PC-9 (cell line): ENCODE measurements at regions not wholly inside any gene's neighbourhood (a gene's known extent, or its start where the extent isn't known, plus 50 kb on each side); places are given as distances from the start of the nearest gene placed in this dataset.
A peak's percentile ranks its signal among the peaks of the same experiment; 100 is the strongest.

Experiments
- BruUV-seq: library from RNA; stranded (reverse); fragments of 400-500 nt; replicated peaks from 2 replicates; lab custom pipeline; 2021; lab: Mats Ljungman, UMichigan
- CTCF ChIA-PET: fragments of 300-600 bp; sonication (Branson Sonifier 250); formaldehyde crosslinking; loops from one replicate; lab custom pipeline; 2022; ENCODE audit warnings: antibody characterized with exemption; lab: Charles Lee
- POLR2A ChIA-PET: fragments of 300-600 bp; sonication (Branson Sonifier 250); formaldehyde crosslinking; loops from one replicate; lab custom pipeline; 2022; ENCODE audit warnings: antibody characterized with exemption; ENCODE audit not compliant: unreplicated experiment; lab: Charles Lee
- DNase-seq, 2 experiments: peaks; one replicate each; pipeline versions ENCODE4 v3.0.0 to v3.0.0-alpha.2; 2015 to 2022; ENCODE audit warnings: mixed read lengths in 1 of 2
- H2AFZ ChIP-seq: fragments of 200-600 bp; sonication (generic); 2 replicates; pipeline ENCODE4 v1.8.1; 2017; ENCODE audit warnings: antibody characterized with exemption
- H3F3A ChIP-seq: fragments of 200-600 bp; sonication (generic); 2 replicates; pipeline ENCODE4 v1.8.1; 2017; ENCODE audit warnings: antibody characterized with exemption, mild to moderate bottlenecking, low read depth; ENCODE audit not compliant: insufficient read depth
- H3K27ac ChIP-seq: fragments of 200-600 bp; sonication (generic); 2 replicates; pipeline ENCODE4 v1.6.1; 2016; ENCODE audit warnings: mixed run types
- H3K27me3 ChIP-seq: fragments of 200-600 bp; sonication (generic); 2 replicates; pipeline ENCODE4 v1.6.1; 2016; ENCODE audit warnings: low read depth, mixed run types; ENCODE audit not compliant: insufficient read depth
- H3K36me3 ChIP-seq: fragments of 200-600 bp; sonication (generic); 2 replicates; pipeline ENCODE4 v1.6.1; 2016; ENCODE audit warnings: low read depth, mixed run types
- H3K4me1 ChIP-seq: fragments of 200-600 bp; sonication (generic); replicated peaks from 2 replicates; pipeline ENCODE4 v1.6.1; 2016; ENCODE audit warnings: mixed run types; ENCODE audit not compliant: insufficient read depth
- H3K4me2 ChIP-seq: fragments of 200-600 bp; sonication (generic); 2 replicates; pipeline ENCODE4 v1.6.1; 2017; ENCODE audit warnings: mixed run types
- H3K4me3 ChIP-seq: fragments of 200-600 bp; sonication (generic); 2 replicates; pipeline ENCODE4 v1.6.1; 2016; ENCODE audit warnings: mixed run types
- H3K79me2 ChIP-seq: fragments of 200-600 bp; sonication (generic); 2 replicates; pipeline ENCODE4 v1.6.1; 2017; ENCODE audit warnings: low read depth, mixed run types
- H3K9me2 ChIP-seq: fragments of 200-600 bp; sonication (generic); 2 replicates; pipeline ENCODE4 v1.8.1; 2017; ENCODE audit warnings: mild to moderate bottlenecking; ENCODE audit not compliant: insufficient read depth
- H3K9me3 ChIP-seq: fragments of 200-600 bp; sonication (generic); 2 replicates; pipeline ENCODE4 v1.8.1; 2016; ENCODE audit warnings: low read depth; ENCODE audit not compliant: insufficient read depth
- H4K20me1 ChIP-seq: fragments of 200-600 bp; sonication (generic); 2 replicates; pipeline ENCODE4 v1.8.1; 2017; ENCODE audit not compliant: insufficient read depth
- EZH2 ChIP-seq: fragments of 200-600 bp; sonication (generic); IDR thresholded peaks from 2 replicates; pipeline ENCODE4 v1.8.0; 2017; ENCODE audit warnings: antibody characterized with exemption, low read depth
- intact Hi-C: fragments of 100-400 bp; cut with micrococcal nuclease; formaldehyde crosslinking; loops from one replicate; pipeline ENCODE4 v1.10.0; 2022; ENCODE audit not compliant: unreplicated experiment
- TF ChIP-seq, protein P1 (sequence below): fragments of 200-600 bp; sonication (generic); conservative IDR thresholded peaks from 2 replicates; pipeline ENCODE4 v1.6.1; 2017; ENCODE audit warnings: mixed run types, antibody characterized with exemption, mild to moderate bottlenecking, moderate library complexity

DNA sequence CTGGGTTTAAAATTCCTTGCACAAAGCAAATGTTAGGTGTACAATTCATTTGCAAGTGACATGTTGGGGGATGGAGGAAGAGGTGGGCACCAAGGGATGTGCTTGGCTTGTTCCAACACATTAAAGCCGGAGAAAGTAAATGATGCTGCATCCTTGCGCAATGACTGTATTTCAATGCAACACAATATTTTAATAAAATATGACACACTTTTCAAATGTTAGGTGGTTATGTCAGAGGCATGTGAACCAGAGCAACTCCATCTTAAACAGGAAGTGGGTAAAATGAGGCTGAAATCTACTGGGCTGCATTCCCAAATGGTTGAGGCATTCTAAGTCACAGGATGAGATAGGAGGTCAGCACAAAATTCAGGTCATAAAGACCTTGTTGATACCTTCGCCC lies 53.6 kb upstream of the ARHGAP5 start:
- no peak for DNase-seq
- POLR2A ChIA-PET, result no interaction called here
- Histone ChIP-seq H3K9me2 (no peaks in the 10 kb centered on the region), H3K9me3 (no peaks in the 10 kb centered on the region), H3K79me2 (no peaks in the 10 kb centered on the region), H3F3A (peaks cover 9% of the 10 kb centered on the region; the same call in 1 of the 2 replicates), H3K4me2 (no peak overlapping the region), H3K27ac (no peak overlapping the region), H3K36me3 (no peaks in the 10 kb centered on the region), H3K4me3 (no peak overlapping the region), H3K4me1 (peaks cover 25% of the 10 kb centered on the region), H2AFZ (no peak overlapping the region), H3K27me3 (no peaks in the 10 kb centered on the region), H4K20me1 (no peaks in the 10 kb centered on the region)
- TF ChIP-seq, protein P1, sequence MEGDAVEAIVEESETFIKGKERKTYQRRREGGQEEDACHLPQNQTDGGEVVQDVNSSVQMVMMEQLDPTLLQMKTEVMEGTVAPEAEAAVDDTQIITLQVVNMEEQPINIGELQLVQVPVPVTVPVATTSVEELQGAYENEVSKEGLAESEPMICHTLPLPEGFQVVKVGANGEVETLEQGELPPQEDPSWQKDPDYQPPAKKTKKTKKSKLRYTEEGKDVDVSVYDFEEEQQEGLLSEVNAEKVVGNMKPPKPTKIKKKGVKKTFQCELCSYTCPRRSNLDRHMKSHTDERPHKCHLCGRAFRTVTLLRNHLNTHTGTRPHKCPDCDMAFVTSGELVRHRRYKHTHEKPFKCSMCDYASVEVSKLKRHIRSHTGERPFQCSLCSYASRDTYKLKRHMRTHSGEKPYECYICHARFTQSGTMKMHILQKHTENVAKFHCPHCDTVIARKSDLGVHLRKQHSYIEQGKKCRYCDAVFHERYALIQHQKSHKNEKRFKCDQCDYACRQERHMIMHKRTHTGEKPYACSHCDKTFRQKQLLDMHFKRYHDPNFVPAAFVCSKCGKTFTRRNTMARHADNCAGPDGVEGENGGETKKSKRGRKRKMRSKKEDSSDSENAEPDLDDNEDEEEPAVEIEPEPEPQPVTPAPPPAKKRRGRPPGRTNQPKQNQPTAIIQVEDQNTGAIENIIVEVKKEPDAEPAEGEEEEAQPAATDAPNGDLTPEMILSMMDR, result no peak
- no peak for TF ChIP-seq EZH2
- intact Hi-C loops, result no loop called here
- CTCF ChIA-PET, result no interaction called here
- no TSS peak for BruUV-seq

DNA sequence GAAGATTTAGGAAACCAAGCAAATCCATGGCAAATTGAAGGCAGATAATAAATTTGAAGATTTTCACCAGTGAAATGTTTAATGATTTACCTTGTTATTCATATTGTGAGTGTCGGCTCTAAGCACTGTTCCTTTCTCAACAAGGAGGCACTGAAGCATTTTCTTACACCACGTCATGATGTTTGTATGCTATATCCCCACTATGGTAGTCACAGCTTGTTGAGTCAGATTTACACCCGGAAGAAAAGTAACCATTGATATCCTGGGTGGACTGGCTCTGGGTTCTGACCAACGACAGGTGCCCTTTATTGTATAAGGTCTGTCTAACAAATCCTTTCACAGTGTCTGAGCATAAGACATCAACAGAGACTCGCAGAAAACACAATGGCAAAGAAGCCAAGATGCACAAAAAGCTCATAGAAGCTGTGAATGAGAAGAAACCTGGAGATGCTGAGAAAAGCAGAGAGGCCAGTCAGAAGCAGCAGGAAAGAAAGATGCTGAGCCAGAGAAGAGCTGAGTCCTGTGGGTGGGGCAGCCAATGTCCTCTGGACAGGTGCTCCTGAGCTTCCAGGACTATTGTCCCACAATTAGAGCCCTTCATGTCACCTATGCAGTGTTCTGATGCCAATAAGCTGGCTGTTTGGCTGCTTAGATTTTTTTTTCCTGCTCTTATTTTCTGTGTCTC lies 49.7 kb upstream of the ARHGAP5 start:
- peaks cover 21% of the 10 kb centered on the region; the same call in 1 of the 2 replicates for H3K4me1 ChIP-seq
- BruUV-seq, result no TSS peak
- H3K4me3 ChIP-seq, result no peak overlapping the region
- H3K27ac ChIP-seq, result peak overlapping the region; percentile 72
- TF ChIP-seq EZH2, result no peak
- TF ChIP-seq, protein P1, result no peak
- peaks cover 9% of the 10 kb centered on the region; the same call in 1 of the 2 replicates for H3F3A ChIP-seq
- H3K79me2 ChIP-seq, result no peaks in the 10 kb centered on the region
- H3K36me3 ChIP-seq, result no peaks in the 10 kb centered on the region
- intact Hi-C loops, result no loop called here
- ChIA-PET POLR2A (no interaction called here), CTCF (no interaction called here)
- H4K20me1 ChIP-seq, result no peaks in the 10 kb centered on the region
- peak in 1 of 2 experiments; percentile 66 for DNase-seq
- no peaks in the 10 kb centered on the region for H3K27me3 ChIP-seq
- H3K9me2 ChIP-seq, result no peaks in the 10 kb centered on the region
- peak overlapping the region; percentile 50 for H3K4me2 ChIP-seq
- no peaks in the 10 kb centered on the region for H3K9me3 ChIP-seq
- H2AFZ ChIP-seq, result no peak overlapping the region
